ENCODE measurements at regions not wholly inside any gene's neighbourhood (a gene's known extent, or its start where the extent isn't known, plus 50 kb on each side); places are given as distances from the start of the nearest gene placed in this dataset.

GRCh38 chr12:107344035-107344808 is 250.9 kb upstream of the CRY1 start (continued):
- TF ChIP-seq, protein P1, sequence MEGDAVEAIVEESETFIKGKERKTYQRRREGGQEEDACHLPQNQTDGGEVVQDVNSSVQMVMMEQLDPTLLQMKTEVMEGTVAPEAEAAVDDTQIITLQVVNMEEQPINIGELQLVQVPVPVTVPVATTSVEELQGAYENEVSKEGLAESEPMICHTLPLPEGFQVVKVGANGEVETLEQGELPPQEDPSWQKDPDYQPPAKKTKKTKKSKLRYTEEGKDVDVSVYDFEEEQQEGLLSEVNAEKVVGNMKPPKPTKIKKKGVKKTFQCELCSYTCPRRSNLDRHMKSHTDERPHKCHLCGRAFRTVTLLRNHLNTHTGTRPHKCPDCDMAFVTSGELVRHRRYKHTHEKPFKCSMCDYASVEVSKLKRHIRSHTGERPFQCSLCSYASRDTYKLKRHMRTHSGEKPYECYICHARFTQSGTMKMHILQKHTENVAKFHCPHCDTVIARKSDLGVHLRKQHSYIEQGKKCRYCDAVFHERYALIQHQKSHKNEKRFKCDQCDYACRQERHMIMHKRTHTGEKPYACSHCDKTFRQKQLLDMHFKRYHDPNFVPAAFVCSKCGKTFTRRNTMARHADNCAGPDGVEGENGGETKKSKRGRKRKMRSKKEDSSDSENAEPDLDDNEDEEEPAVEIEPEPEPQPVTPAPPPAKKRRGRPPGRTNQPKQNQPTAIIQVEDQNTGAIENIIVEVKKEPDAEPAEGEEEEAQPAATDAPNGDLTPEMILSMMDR (conservative IDR thresholded peaks at IDR 0.05; ENCODE audit: low read depth in 2 of 2) = no peak

GRCh38 chr12:107347261-107347660 is 253.9 kb upstream of the CRY1 start:
- Histone ChIP-seq H3K79me2 (replicated peaks; ENCODE audit: insufficient read depth) (no peaks in the 10 kb centered on the region), H3K36me3 (ENCODE audit: insufficient read depth) (no peaks in the 10 kb centered on the region), H3K9me2 (ENCODE audit: insufficient read depth) (no peaks in the 10 kb centered on the region), H2AFZ (no peak overlapping the region), H3K4me1 (ENCODE audit: insufficient read depth) (no peaks in the 10 kb centered on the region), H3K4me2 (no peak overlapping the region), H3F3A (replicated peaks; ENCODE audit: low read depth) (no peaks in the 10 kb centered on the region), H3K27me3 (ENCODE audit: insufficient read depth) (no peaks in the 10 kb centered on the region), H3K4me3 (no peak overlapping the region), H4K20me1 (replicated peaks; ENCODE audit: insufficient read depth) (no peaks in the 10 kb centered on the region), H3K27ac (ENCODE audit: low read depth) (no peak overlapping the region)
- ATAC-seq = no peak
- Mint-ChIP-seq H3K27me3 (ENCODE audit: insufficient read depth, low read depth, poor library complexity) (peaks cover 2% of the 10 kb centered on the region), H3K9me3 (peaks cover 6% of the 10 kb centered on the region), H3K4me3 (no peak overlapping the region), H3K36me3 (ENCODE audit: low read depth) (peaks cover 2% of the 10 kb centered on the region; the same call in 1 of the 3 replicates), H3K27ac (no peak overlapping the region), H3K4me1 (no peaks in the 10 kb centered on the region; the same call in 2 of the 3 replicates)
- DNase-seq (ENCODE audit: low spot score) = no peak
- TF ChIP-seq, protein P2, sequence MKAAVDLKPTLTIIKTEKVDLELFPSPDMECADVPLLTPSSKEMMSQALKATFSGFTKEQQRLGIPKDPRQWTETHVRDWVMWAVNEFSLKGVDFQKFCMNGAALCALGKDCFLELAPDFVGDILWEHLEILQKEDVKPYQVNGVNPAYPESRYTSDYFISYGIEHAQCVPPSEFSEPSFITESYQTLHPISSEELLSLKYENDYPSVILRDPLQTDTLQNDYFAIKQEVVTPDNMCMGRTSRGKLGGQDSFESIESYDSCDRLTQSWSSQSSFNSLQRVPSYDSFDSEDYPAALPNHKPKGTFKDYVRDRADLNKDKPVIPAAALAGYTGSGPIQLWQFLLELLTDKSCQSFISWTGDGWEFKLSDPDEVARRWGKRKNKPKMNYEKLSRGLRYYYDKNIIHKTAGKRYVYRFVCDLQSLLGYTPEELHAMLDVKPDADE (IDR thresholded peaks at IDR 0.05) = no peak
- peak; percentile 87 for TF ChIP-seq ZNF331 (CRISPR knock-in tag; IDR thresholded peaks at IDR 0.05; ENCODE audit: low read depth)

DNA sequence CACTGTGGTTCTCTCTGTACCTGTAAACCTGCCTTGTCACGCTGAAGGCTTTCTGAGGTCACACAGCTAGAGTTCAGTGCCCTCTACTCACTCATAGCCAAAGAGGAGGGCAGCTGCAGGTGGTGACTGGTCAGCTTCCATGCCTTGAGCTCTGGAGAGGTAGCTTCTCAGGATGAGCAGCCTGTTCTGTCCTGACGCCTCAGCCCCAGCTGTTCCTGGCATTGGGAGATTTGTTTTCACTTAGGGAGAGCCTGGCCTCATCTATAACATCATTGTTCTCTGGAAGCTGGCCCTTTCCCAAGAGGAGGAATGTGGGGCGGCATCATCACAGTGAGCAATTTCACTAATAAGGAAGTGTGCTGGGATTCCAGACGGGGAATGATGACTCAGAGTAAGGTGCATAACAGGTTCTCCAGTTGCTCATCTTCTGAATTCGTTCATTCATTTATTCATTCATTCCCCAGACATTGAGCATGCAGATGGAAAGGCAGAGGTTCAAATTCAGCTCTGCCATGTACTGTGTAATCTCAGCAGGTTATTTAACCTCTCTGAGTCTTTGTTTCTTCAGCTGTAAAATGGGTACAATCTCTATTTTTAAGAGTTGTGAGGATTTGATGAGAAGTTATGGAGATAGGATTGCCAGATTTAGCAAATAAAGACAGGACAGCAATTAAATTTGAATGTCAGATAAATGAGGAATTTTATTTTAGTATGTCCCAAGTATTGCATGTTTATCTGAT is 255.8 kb upstream of the CRY1 start:
- Histone ChIP-seq H3K27ac (ENCODE audit: low read depth) (no peak overlapping the region), H2AFZ (no peak overlapping the region), H3K79me2 (replicated peaks; ENCODE audit: insufficient read depth) (no peaks in the 10 kb centered on the region), H4K20me1 (replicated peaks; ENCODE audit: insufficient read depth) (no peaks in the 10 kb centered on the region), H3K27me3 (ENCODE audit: insufficient read depth) (no peaks in the 10 kb centered on the region), H3K4me2 (no peak overlapping the region), H3K4me3 (no peak overlapping the region), H3F3A (replicated peaks; ENCODE audit: low read depth) (no peaks in the 10 kb centered on the region), H3K36me3 (ENCODE audit: insufficient read depth) (no peaks in the 10 kb centered on the region; the same call in 1 of the 2 replicates), H3K9me2 (ENCODE audit: insufficient read depth) (no peaks in the 10 kb centered on the region), H3K4me1 (ENCODE audit: insufficient read depth) (no peaks in the 10 kb centered on the region)
- Mint-ChIP-seq H3K27ac (no peak overlapping the region), H3K9me3 (peaks cover 17% of the 10 kb centered on the region), H3K4me1 (no peaks in the 10 kb centered on the region; the same call in 2 of the 3 replicates), H3K27me3 (ENCODE audit: insufficient read depth, low read depth, poor library complexity) (peaks cover 2% of the 10 kb centered on the region), H3K36me3 (ENCODE audit: low read depth) (peaks cover 8% of the 10 kb centered on the region; the same call in 2 of the 3 replicates), H3K4me3 (no peak overlapping the region)
- DNase-seq (ENCODE audit: low spot score) (peak; percentile 61), ATAC-seq (peak; percentile 60)
- no peak for TF ChIP-seq ZNF462 (CRISPR knock-in tag; IDR thresholded peaks at IDR 0.05)
- TF ChIP-seq ZNF114 (CRISPR knock-in tag; IDR thresholded peaks at IDR 0.05) = no peak
- TF ChIP-seq ZNF331 (CRISPR knock-in tag; IDR thresholded peaks at IDR 0.05; ENCODE audit: low read depth) = no peak
- TF ChIP-seq, protein P1 (conservative IDR thresholded peaks at IDR 0.05; ENCODE audit: low read depth in 2 of 2) = no peak

All from GM23338 (cell line).